GM12864 (cell line): ENCODE measurements at regions not wholly inside any gene's neighbourhood (a gene's known extent, or its start where the extent isn't known, plus 50 kb on each side); places are given as distances from the start of the nearest gene placed in this dataset.

Source experiments
- DNase-seq: peaks from one replicate; pipeline ENCODE4 v3.0.0-alpha.2; 2011; ENCODE audit warnings: low read depth
- H3K4me3 ChIP-seq: 2 replicates; pipeline ENCODE4 v1.5.1; 2011; ENCODE audit warnings: mild to moderate bottlenecking, low read depth, low read length, control low read depth
- TF ChIP-seq, protein P1 (sequence below): IDR thresholded peaks from 2 replicates; pipeline ENCODE4 v1.5.1; 2011; ENCODE audit warnings: low read depth, mild to moderate bottlenecking, moderate library complexity, low read length, control low read depth, inconsistent platforms; ENCODE audit errors: missing control alignments

DNA sequence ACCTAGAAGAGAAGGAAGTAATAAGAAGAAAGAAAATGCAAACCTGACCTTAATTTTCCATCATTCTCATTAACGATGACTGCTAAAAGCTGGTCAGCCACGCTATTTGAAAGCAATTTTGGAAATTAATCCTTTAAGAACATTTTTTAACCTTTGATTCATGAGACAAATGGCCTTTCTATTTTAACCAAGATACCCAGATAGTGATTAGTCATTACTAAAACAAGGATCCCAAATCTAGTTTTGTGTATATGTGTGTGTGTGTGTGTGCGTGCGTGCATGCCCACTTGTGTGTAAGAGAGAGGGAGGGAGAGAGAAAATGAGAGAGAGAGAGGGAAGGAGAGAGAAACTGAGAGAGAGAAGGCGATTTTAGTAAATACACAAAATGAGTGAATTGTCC, 329.5 kb downstream of the DEPDC1B start:
- DNase-seq, result no peak
- no peak overlapping the region for H3K4me3 ChIP-seq
- TF ChIP-seq, protein P1, sequence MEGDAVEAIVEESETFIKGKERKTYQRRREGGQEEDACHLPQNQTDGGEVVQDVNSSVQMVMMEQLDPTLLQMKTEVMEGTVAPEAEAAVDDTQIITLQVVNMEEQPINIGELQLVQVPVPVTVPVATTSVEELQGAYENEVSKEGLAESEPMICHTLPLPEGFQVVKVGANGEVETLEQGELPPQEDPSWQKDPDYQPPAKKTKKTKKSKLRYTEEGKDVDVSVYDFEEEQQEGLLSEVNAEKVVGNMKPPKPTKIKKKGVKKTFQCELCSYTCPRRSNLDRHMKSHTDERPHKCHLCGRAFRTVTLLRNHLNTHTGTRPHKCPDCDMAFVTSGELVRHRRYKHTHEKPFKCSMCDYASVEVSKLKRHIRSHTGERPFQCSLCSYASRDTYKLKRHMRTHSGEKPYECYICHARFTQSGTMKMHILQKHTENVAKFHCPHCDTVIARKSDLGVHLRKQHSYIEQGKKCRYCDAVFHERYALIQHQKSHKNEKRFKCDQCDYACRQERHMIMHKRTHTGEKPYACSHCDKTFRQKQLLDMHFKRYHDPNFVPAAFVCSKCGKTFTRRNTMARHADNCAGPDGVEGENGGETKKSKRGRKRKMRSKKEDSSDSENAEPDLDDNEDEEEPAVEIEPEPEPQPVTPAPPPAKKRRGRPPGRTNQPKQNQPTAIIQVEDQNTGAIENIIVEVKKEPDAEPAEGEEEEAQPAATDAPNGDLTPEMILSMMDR, result no peak

DNA sequence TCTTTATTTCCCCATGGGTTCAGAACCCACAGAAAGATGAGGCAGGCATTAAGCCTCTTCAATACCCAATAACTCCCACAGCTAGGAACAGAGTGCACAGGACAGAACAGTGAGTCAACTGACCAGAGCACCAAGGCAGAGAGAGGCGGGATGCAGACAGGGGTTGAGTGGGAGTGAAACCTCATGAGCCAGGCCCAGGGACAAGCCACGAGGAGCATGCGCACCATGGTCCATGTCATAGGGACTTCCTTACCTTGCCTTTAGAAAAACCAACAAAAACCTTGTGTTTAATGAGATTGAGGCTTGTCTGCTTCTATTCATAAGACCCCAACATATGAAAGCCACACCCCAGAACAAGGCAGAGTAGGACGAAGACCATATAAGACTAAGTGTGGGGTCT, 330.6 kb downstream of the DEPDC1B start:
- TF ChIP-seq, protein P1, result no peak
- DNase-seq, result no peak
- no peak overlapping the region for H3K4me3 ChIP-seq

DNA sequence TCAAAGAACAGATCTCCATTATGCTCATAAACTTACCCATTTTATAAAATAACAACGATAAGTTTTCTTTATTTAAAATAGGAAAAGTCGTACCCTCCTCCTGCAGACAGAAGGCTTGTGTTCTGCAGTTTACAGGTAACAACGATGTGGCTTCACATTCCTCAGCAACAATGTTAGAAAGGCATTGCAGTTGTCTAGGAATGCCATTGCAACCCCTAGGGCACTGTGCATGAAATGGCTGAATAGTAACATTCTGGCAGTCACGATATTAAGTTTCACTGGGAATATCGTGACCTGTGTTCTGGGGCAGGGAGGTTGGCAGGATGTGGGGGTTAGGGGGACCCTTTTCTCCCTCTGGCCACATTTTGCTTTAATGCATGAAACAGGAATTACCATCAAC, 331.9 kb downstream of the DEPDC1B start:
- no peak for DNase-seq
- TF ChIP-seq, protein P1, result no peak
- no peak overlapping the region for H3K4me3 ChIP-seq

DNA sequence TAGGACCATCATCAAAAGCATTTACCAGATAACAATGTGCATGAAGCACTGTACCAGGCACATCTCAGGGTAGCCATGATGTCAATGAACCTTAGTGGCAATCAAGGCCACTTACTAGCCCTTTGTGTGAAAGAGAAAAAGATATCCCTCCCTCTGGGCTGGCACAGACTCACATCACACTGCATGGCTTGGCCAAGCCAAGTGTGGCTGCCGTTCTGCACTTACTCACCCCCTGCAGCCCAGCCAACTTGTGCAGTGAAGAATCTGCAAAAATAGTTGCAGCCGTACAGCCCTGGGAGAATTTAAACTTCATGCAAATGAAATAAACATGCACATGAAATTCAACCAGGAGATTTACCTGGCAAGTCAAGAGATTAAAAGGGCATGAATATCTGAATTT, 333.5 kb downstream of the DEPDC1B start:
- no peak overlapping the region for H3K4me3 ChIP-seq
- TF ChIP-seq, protein P1, result no peak
- no peak for DNase-seq

DNA sequence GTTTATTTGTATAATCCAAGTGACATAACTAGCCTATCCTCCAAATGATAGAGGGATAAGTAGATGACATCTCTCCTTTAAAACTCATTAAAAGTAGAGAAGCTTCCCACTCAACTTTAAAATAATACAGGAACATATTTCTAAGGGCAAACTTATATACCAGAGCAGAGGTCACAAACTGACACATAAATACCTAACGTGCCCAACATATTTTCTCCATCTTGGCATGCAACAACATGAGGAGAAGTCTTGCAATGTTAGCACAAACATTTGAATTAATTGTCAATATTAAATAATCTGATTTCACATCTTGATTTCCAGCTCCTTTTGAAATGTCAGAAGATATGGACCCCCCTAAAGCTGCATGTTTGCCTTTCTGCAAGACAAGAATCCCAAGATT, 335.0 kb downstream of the DEPDC1B start:
- TF ChIP-seq, protein P1, result no peak
- DNase-seq, result no peak
- H3K4me3 ChIP-seq, result no peak overlapping the region

DNA sequence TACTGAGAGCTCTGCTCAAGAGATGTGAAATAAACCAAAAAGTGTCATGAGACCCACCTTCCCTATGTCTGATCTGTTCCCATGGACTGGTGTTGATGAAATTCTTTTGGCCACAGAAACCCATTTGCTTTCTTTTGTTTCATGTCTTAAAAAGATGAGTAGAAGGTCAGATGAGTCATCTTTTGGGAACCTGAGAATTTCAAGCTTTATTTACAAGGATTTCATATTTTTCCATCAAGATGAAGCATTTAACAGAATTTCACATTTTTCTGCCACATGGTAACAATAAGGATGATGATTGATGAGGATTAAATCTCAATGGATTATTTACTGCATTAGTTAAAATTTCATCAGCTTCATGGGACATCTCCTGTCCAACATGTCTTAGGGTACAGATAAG, 337.8 kb downstream of the DEPDC1B start:
- TF ChIP-seq, protein P1, result no peak
- no peak overlapping the region for H3K4me3 ChIP-seq
- no peak for DNase-seq

DNA sequence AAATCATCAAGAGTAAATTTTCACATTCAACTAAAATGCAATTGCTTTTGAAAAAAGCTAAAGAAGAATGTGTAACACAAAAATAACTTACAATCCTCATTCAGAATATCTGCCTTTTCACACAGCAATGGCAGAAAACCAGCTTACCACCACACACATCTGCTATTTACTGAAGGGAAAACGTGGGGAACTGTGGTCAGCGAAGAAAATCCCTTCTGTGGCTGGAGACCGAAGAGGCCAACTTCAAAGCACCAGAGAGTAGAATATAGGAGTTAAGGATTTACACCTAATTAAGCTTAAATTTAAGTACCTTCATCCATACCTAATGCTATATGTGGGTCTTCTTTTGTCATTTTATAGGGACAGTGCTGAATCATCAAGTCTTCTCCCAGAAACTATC, 339.6 kb downstream of the DEPDC1B start:
- DNase-seq, result no peak
- no peak overlapping the region for H3K4me3 ChIP-seq
- TF ChIP-seq, protein P1, result no peak
